ENCODE measurements at regions not wholly inside any gene's neighbourhood (a gene's known extent, or its start where the extent isn't known, plus 50 kb on each side); places are given as distances from the start of the nearest gene placed in this dataset.

- Histone ChIP-seq H3K36me3 (ENCODE audit: control insufficient read depth in 2 of 2, insufficient read depth in 2 of 2, low read length in 1 of 2) (no peaks in the 10 kb centered on the region), H3K4me1 (ENCODE audit: control insufficient read depth in 2 of 2, insufficient read depth in 2 of 2, low read length in 2 of 2) (no peaks in the 10 kb centered on the region), H3K27ac (ENCODE audit: low read depth in 1 of 2, low read length in 1 of 2) (no peak overlapping the region), H3K27me3 (ENCODE audit: control insufficient read depth in 2 of 2, insufficient read depth in 1 of 2, low read length in 1 of 2) (no peaks in the 10 kb centered on the region), H3K4me3 (ENCODE audit: low read length in 2 of 2) (no peak overlapping the region), H3K9me3 (ENCODE audit: control insufficient read depth in 2 of 2, insufficient read depth in 1 of 2, low read length in 1 of 2) (peaks cover 0 to 5% of the 10 kb centered on the region in 2 donors)
- WGBS: 90% methylated on average over 3 of the region's 3 CpGs
- no peak for DNase-seq (ENCODE audit: low read depth in 6 of 9, low spot score in 9 of 9)
Measured at GRCh38 chr12:22781339-22781738, 156.4 kb downstream of the ETNK1 start.

DNA sequence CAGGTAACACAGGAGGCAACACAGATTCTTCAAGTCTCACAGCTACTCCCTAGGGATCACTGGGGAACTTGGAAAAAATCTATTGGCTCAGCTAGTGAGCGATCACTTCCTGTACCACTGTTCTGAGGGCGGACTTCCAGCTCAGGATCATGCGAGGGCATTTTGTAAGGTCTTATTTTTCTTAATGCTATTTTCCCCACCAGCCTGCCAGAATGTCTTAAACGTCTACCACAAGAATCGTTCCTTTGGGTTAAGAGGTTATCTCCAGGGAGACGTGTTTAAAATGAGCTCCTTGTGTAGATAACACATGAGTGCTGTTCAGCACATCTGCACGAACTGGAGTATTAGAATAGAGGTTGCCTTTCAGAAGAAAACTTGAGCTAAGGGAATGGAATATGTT, 162.6 kb downstream of the ETNK1 start:
- WGBS: 92% methylated on average over 7 of the region's 7 CpGs
- Histone ChIP-seq H3K27me3 (ENCODE audit: control insufficient read depth in 2 of 2, insufficient read depth in 1 of 2, low read length in 1 of 2) (no peaks in the 10 kb centered on the region), H3K4me3 (ENCODE audit: low read length in 2 of 2) (no peak overlapping the region)

GRCh38 chr12:22788913-22789312, 163.9 kb downstream of the ETNK1 start:
- Histone ChIP-seq H3K27ac (ENCODE audit: low read depth in 1 of 2, low read length in 1 of 2) (no peak overlapping the region), H3K36me3 (ENCODE audit: control insufficient read depth in 2 of 2, insufficient read depth in 2 of 2, low read length in 1 of 2) (no peaks in the 10 kb centered on the region), H3K9me3 (ENCODE audit: control insufficient read depth in 2 of 2, insufficient read depth in 1 of 2, low read length in 1 of 2) (no peaks in the 10 kb centered on the region), H3K27me3 (ENCODE audit: control insufficient read depth in 2 of 2, insufficient read depth in 1 of 2, low read length in 1 of 2) (no peaks in the 10 kb centered on the region), H3K4me1 (ENCODE audit: control insufficient read depth in 2 of 2, insufficient read depth in 2 of 2, low read length in 2 of 2) (no peaks in the 10 kb centered on the region), H3K4me3 (ENCODE audit: low read length in 2 of 2) (no peak overlapping the region)
- no peak for DNase-seq (ENCODE audit: low read depth in 6 of 9, low spot score in 9 of 9)
- WGBS: 93% methylated on average over 3 of the region's 3 CpGs

More for the DNA sequence above, 162.6 kb downstream of the ETNK1 start:
- Histone ChIP-seq H3K4me1 (ENCODE audit: control insufficient read depth in 2 of 2, insufficient read depth in 2 of 2, low read length in 2 of 2) (no peaks in the 10 kb centered on the region), H3K27ac (ENCODE audit: low read depth in 1 of 2, low read length in 1 of 2) (no peak overlapping the region), H3K9me3 (ENCODE audit: control insufficient read depth in 2 of 2, insufficient read depth in 1 of 2, low read length in 1 of 2) (no peaks in the 10 kb centered on the region), H3K36me3 (ENCODE audit: control insufficient read depth in 2 of 2, insufficient read depth in 2 of 2, low read length in 1 of 2) (no peaks in the 10 kb centered on the region)
- DNase-seq (ENCODE audit: low read depth in 6 of 9, low spot score in 9 of 9): no peak

- H3K9me3 ChIP-seq (ENCODE audit: control insufficient read depth in 2 of 2, insufficient read depth in 1 of 2, low read length in 1 of 2): no peaks in the 10 kb centered on the region
- H3K36me3 ChIP-seq (ENCODE audit: control insufficient read depth in 2 of 2, insufficient read depth in 2 of 2, low read length in 1 of 2): no peaks in the 10 kb centered on the region
- no peaks in the 10 kb centered on the region for H3K4me1 ChIP-seq (ENCODE audit: control insufficient read depth in 2 of 2, insufficient read depth in 2 of 2, low read length in 2 of 2)
- no peaks in the 10 kb centered on the region for H3K27me3 ChIP-seq (ENCODE audit: control insufficient read depth in 2 of 2, insufficient read depth in 1 of 2, low read length in 1 of 2)
- H3K27ac ChIP-seq (ENCODE audit: low read depth in 1 of 2, low read length in 1 of 2): no peak overlapping the region
- no peak overlapping the region for H3K4me3 ChIP-seq (ENCODE audit: low read length in 2 of 2)
- WGBS: 93% methylated on average over 4 of the region's 4 CpGs
- DNase-seq (ENCODE audit: low read depth in 6 of 9, low spot score in 9 of 9): no peak
Measured at GRCh38 chr12:22792138-22792537, 167.2 kb downstream of the ETNK1 start.

DNA sequence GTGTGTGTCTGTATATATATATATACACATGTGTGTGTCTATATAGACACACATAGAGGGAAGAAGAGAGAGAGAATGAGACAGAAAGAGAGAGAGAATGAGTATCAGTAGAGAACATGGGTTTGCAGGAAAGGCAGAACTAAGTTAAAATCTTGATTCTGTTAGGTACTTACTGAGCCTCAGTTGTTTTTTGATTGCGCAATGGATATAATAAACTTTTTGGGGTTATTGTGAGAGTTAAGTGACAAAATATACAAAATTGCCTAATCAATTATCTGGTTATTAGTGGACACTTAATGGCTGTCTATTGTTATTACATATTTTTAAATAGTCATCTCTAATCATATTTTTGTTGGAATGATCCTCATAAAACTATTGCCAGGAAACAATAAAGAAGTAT, 169.0 kb downstream of the ETNK1 start:
- no peaks in the 10 kb centered on the region for H3K9me3 ChIP-seq (ENCODE audit: control insufficient read depth in 2 of 2, insufficient read depth in 1 of 2, low read length in 1 of 2)
- no peaks in the 10 kb centered on the region for H3K27me3 ChIP-seq (ENCODE audit: control insufficient read depth in 2 of 2, insufficient read depth in 1 of 2, low read length in 1 of 2)
- no peak for DNase-seq (ENCODE audit: low read depth in 6 of 9, low spot score in 9 of 9)
- H3K4me1 ChIP-seq (ENCODE audit: control insufficient read depth in 2 of 2, insufficient read depth in 2 of 2, low read length in 2 of 2): no peaks in the 10 kb centered on the region
- WGBS: 98% methylated on average over 1 of the region's 1 CpG
- no peak overlapping the region for H3K4me3 ChIP-seq (ENCODE audit: low read length in 2 of 2)
- H3K36me3 ChIP-seq (ENCODE audit: control insufficient read depth in 2 of 2, insufficient read depth in 2 of 2, low read length in 1 of 2): no peaks in the 10 kb centered on the region
- H3K27ac ChIP-seq (ENCODE audit: low read depth in 1 of 2, low read length in 1 of 2): no peak overlapping the region

GRCh38 chr12:22796941-22797630, 172.1 kb downstream of the ETNK1 start:
- no peak overlapping the region for H3K27ac ChIP-seq (ENCODE audit: low read depth in 1 of 2, low read length in 1 of 2)
- DNase-seq (ENCODE audit: low read depth in 6 of 9, low spot score in 9 of 9): no peak
- H3K27me3 ChIP-seq (ENCODE audit: control insufficient read depth in 2 of 2, insufficient read depth in 1 of 2, low read length in 1 of 2): no peaks in the 10 kb centered on the region
- WGBS: 89% methylated on average over 4 of the region's 4 CpGs
- no peak overlapping the region for H3K4me3 ChIP-seq (ENCODE audit: low read length in 2 of 2)
- no peaks in the 10 kb centered on the region for H3K4me1 ChIP-seq (ENCODE audit: control insufficient read depth in 2 of 2, insufficient read depth in 2 of 2, low read length in 2 of 2)
- no peaks in the 10 kb centered on the region for H3K36me3 ChIP-seq (ENCODE audit: control insufficient read depth in 2 of 2, insufficient read depth in 2 of 2, low read length in 1 of 2)
- H3K9me3 ChIP-seq (ENCODE audit: control insufficient read depth in 2 of 2, insufficient read depth in 1 of 2, low read length in 1 of 2): no peaks in the 10 kb centered on the region

DNA sequence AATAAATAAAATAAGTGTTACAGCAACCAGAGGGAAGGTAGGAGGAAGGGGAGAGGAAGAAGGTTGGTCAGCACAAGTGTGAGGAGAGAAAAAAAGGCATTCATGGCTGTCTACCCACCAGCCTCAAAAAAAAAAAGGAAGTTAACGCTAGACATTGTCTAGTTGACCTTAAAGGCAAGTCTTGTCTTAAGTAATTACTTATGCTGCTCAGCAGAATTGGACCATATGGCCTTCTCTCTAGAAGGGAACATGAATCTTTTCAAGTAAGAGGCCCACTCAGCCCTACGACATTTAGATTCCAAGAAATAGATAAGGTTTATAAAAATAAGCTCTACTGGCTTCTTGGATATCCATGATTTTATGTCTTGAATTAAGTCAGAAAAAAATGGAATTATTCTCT, 172.7 kb downstream of the ETNK1 start:
- Histone ChIP-seq H3K27me3 (ENCODE audit: control insufficient read depth in 2 of 2, insufficient read depth in 1 of 2, low read length in 1 of 2) (no peaks in the 10 kb centered on the region), H3K4me3 (ENCODE audit: low read length in 2 of 2) (no peak overlapping the region), H3K36me3 (ENCODE audit: control insufficient read depth in 2 of 2, insufficient read depth in 2 of 2, low read length in 1 of 2) (no peaks in the 10 kb centered on the region), H3K9me3 (ENCODE audit: control insufficient read depth in 2 of 2, insufficient read depth in 1 of 2, low read length in 1 of 2) (no peaks in the 10 kb centered on the region), H3K4me1 (ENCODE audit: control insufficient read depth in 2 of 2, insufficient read depth in 2 of 2, low read length in 2 of 2) (no peaks in the 10 kb centered on the region), H3K27ac (ENCODE audit: low read depth in 1 of 2, low read length in 1 of 2) (no peak overlapping the region)
- no peak for DNase-seq (ENCODE audit: low read depth in 6 of 9, low spot score in 9 of 9)
- 56% methylated on average over 2 of the region's 2 CpGs for WGBS

DNA sequence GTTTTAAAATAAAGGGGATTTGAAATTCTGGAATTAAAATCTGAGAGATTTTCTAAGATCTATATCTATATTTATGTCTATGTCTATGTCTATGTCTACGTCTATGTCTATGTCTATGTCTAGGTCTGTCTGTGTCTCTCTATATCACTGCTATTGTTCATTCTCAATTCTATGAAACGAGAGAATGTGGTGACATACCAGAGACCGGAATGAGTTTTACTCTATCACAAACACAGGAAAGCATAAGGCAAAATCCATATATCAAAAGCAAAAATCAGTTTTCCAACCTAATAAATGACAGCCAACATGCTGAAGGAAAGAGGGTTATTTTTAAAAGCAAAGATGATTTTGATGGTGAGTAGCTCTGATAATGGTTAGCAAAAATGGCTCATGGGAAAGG, 173.1 kb downstream of the ETNK1 start:
- Histone ChIP-seq H3K27me3 (ENCODE audit: control insufficient read depth in 2 of 2, insufficient read depth in 1 of 2, low read length in 1 of 2) (no peaks in the 10 kb centered on the region), H3K4me3 (ENCODE audit: low read length in 2 of 2) (no peak overlapping the region), H3K4me1 (ENCODE audit: control insufficient read depth in 2 of 2, insufficient read depth in 2 of 2, low read length in 2 of 2) (no peaks in the 10 kb centered on the region), H3K9me3 (ENCODE audit: control insufficient read depth in 2 of 2, insufficient read depth in 1 of 2, low read length in 1 of 2) (no peaks in the 10 kb centered on the region), H3K36me3 (ENCODE audit: control insufficient read depth in 2 of 2, insufficient read depth in 2 of 2, low read length in 1 of 2) (no peaks in the 10 kb centered on the region), H3K27ac (ENCODE audit: low read depth in 1 of 2, low read length in 1 of 2) (no peak overlapping the region)
- no peak for DNase-seq (ENCODE audit: low read depth in 6 of 9, low spot score in 9 of 9)
- WGBS: 96% methylated on average over 3 of the region's 3 CpGs

- Histone ChIP-seq H3K27me3 (ENCODE audit: control insufficient read depth in 2 of 2, insufficient read depth in 1 of 2, low read length in 1 of 2) (no peaks in the 10 kb centered on the region), H3K27ac (ENCODE audit: low read depth in 1 of 2, low read length in 1 of 2) (no peak overlapping the region), H3K36me3 (ENCODE audit: control insufficient read depth in 2 of 2, insufficient read depth in 2 of 2, low read length in 1 of 2) (no peaks in the 10 kb centered on the region), H3K4me3 (ENCODE audit: low read length in 2 of 2) (no peak overlapping the region), H3K9me3 (ENCODE audit: control insufficient read depth in 2 of 2, insufficient read depth in 1 of 2, low read length in 1 of 2) (no peaks in the 10 kb centered on the region), H3K4me1 (ENCODE audit: control insufficient read depth in 2 of 2, insufficient read depth in 2 of 2, low read length in 2 of 2) (no peaks in the 10 kb centered on the region)
- no peak for DNase-seq (ENCODE audit: low read depth in 6 of 9, low spot score in 9 of 9)
- 91% methylated on average over 2 of the region's 2 CpGs for WGBS
Measured at GRCh38 chr12:22799503-22799902, 174.5 kb downstream of the ETNK1 start.
